HG03558 (cell line): ENCODE measurements at regions not wholly inside any gene's neighbourhood (a gene's known extent, or its start where the extent isn't known, plus 50 kb on each side); places are given as distances from the start of the nearest gene placed in this dataset.
A peak's percentile ranks its signal among the peaks of the same experiment; 100 is the strongest.
"Not testable (repeated sequence)": the region's sequence is repeated elsewhere in the genome, so short reads cannot be mapped to it uniquely, and the experiment has no call there.

ENCODE experiments used
- ATAC-seq: cut with Tn5 transposase; IDR thresholded peaks from one replicate; pipeline ENCODE4 v1.9.1; 2021; ENCODE audit warnings: moderate number of reproducible peaks; ENCODE audit not compliant: unreplicated experiment; ENCODE audit errors: extremely low read depth

DNA sequence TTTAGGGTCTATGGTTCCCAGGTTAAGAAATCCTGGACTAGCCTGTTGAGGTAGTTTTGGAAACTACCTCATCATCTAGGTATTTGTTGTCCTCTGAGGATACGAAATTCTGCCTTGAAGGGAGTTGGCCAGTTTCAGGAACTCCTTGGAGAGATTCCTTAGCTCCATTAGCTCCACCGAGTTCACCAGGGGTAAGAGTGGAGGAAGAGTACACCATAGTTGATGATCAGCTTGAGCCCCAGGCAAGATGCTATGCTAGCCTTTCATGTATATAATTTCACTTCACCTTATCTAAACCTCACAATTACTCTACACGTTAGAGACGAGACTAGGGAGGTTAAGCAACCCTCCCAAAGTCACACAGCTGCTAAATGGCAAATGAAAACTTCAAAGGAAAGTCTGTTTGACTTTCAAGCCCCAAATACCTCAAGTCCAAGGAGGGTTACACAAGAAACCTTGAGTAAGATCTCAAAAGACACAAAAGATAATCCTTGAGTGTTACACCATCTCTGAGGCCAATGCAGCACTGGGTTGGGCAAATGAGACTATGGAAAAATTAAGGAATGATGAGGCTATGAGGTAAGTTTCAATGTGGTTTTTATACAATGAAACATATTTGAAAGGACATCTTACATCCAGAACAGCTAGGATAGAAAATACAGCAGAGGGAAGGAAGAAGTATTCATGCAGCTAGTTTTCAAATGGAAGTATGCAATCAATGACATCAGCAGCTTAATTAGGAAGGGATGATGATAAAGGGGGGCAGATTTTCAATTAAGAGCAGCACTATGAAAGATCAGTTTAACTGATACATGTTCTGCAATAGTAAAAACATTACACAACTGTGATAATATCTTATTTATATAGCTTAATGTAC, 97.2 kb upstream of the KRAS start:
- no peak for ATAC-seq

DNA sequence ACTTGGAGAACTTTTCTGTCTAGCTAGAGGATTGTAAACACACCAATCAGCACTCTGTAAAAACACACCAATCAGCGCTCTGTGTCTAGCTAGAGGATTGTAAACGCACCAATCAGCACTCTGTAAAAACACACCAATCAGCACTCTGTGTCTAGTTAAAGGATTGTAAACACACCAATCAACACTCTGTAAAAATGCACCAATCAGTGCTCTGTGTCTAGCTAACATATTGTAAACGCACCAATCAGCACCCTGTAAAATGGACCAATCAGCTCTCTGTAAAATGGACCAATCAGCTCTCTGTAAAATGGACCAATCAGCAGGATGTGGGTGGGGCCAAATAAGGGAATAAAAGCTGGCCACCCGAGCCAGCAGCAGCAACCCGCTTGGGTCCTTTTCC, 91.1 kb upstream of the KRAS start:
- not testable (repeated sequence) for ATAC-seq

DNA sequence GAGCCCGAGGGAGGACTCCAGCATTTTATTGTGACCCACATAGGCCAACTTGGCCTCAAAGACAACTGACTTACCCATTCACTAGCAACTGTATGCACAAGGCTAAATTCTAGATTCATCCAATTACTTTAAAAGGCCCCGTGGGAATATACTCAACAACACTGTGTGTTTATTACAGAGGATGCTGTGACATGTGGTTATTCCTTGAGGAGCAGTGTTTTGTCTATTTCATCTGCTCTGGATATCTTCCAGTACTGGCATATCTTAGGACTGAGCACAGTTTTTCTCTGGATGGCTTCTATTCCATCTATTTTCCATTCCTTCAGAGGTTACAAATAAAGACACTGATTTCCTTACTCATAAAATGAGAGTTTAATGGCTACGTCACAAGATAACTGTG, 87.2 kb upstream of the KRAS start:
- ATAC-seq, result no peak

DNA sequence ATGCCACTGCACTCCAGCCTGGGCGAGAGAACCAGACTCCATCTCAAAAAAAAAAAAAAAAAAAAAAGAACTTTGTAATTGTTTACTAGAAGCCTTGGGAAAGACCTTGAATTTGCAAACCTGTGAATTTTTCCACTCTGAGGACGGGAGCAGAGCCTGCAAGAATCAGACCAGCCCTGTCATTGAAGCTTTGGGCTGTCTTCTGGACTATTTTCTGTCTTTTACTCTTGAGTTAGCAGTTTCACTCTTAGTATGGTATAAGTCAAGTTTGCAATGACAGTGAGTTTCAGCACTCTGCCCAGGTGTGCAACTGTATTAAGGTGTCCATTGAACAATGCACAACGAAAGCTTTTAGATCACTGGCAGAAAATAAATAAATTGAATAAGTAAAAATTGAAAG, 81.4 kb upstream of the KRAS start:
- peak; percentile 85 for ATAC-seq

DNA sequence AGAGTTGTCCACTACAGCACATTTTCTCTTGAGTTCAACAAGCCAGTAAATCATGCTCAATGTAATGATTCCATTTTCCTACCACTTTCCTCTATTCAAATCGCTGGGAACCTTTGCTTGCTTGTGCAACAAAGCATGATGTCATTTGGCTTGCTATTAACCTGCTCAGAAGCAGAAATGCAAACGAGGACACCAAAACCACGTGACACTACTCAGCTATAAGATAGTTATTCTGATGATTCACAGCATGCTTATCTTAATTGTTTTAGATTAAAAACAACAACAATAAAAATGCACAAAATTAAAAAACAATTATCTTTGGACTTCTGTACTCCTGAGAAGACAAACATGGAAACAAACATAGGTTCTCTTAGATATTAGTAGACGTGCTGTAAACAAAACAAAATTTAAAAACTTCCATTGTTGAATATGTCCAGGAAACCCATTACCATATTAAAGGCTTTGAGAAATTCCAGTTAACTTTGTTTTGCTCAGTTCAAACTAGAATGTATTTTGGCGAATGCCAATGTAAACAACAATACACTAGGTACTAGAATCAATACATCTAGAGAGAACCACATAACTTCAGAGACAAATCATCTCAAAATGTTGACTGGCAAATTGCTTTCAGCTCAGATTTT, 77.5 kb upstream of the KRAS start:
- no peak for ATAC-seq

DNA sequence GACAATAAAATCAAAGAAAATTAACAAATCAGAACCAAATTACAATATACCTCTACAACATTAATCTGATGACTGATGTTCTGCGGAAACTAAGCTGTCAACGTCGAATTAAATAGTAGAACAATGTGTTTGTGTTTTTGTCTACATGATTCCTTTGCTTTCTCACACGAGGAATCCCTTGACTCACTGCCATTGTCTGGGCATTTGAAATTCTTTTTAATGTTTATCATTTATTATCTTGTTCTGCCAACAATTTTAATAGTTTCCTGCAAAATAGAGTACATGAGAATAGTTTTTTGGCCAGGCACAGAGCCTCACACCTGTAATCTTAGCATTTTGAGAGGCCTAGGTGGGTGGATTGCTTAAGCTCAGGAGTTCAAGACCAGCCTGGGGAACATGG, 76.6 kb upstream of the KRAS start:
- no peak for ATAC-seq

DNA sequence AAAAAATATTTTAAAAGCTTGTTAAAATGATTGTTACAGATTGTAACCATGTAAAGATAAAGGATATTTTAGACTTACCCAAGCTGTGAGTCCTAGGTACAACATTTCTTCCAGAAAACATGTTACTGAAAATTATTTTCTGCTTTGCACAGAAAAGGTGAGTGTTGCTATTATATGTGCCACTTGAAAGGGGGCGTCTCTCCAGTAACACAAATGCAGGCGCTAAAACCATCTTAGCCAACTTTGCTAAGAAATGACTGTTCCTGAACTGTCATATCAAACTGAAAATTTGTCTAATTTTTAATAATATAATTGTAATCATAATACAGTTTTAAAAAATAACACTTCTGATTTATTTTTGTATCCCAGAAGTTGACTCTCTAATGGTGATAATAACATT, 75.6 kb upstream of the KRAS start:
- no peak for ATAC-seq

DNA sequence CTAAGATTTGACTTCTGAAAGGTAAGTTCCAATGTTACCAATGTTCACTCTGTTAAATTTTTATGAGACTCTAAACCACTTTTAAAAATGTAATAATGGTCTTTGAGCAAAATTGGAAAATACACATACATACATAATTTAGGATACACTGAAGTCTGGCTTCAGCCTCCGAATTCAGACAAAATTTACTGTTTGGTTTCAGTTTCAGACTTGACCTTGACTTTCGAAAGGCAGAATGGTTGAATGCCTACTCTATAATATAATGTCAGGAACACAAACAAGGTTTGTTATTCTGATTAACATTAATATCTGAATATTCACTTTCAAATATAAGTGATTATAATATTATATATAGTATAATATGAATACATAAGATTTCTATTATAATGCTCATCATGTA, 74.1 kb upstream of the KRAS start:
- ATAC-seq, result no peak

DNA sequence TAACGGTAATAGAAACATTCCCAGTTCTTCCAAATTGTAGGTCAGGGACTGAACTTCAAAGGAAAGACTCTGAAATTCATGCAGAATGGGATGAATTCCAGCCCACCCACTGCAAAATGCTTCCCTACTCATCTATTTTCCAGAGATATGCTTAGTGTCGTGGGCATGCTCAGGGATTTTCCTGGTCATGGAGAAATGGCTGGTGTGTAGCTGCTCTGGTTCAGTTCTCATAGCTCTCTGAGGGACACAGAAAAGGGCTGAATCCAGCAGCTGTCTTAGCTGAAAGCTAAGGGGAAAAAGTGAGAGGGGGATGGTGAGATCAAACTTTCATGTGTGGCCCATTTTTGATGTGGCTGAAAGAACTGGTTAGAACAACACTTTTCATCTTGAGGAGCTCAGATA, 72.9 kb upstream of the KRAS start:
- ATAC-seq, result no peak

DNA sequence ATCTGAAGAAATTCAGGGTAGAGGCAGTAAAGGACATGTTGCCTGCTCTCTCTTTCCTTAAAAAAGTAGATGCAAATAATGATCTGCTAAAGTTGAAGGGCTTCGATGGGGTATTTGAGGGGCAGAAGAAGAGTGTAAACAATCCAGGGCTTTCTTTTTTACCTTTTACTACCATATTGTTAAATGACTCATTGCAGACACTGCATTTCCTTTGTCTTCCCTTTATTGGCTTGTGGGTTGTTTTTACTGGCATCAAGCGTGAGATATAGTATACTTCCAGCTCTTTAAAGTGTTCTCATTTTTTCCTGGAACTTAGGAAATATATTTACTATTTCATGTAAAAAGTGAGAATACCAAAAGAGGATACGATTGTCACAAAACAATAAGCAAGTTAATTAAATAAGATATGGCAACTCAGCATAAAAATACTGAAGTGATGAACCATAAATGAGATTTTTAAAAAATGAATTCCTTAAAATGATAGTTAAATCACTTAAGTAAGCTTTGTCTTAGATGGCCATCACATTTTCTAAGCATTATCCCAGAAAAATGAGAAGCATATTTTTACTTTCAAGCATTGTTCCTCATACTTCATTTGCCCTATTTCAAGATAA, 72.3 kb upstream of the KRAS start:
- no peak for ATAC-seq

DNA sequence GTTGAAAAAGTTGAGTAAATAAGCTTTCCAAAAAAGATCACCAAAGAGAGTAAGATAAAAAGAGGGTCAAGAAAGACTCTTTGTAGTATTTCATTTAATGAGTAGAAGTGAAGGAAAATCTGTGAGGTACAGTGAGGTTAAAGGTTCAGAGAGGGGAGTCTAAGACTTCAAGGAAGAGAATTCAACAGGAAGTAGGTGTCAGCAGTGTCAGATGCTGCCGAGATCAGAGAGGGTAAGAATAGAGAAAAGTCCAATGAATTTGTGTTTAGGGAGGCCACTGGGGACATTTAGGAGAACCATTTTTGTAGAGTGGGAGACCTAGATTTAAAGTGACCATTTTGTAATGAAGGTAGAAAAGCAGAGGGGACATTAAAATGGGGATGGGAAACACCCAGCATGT, 71.6 kb upstream of the KRAS start:
- no peak for ATAC-seq

DNA sequence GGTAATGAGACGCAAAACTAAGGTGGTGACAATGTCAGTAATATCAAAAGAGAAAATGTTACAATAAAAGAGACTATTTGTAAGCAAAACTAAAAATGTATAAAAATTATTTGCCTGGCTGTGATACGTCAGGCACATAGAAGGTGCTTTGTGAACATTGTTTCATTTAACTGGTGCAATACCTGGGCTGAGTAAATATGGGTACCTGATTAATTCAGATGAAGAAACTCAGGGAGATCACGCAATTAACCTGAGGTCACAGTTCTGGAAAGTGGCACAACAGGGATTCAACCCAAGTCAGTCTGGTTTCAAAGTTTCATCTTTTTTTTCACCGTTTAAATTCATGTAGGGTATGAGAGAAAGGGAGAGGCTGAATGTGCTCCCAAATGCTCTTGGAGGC, 71.0 kb upstream of the KRAS start:
- ATAC-seq, result no peak

DNA sequence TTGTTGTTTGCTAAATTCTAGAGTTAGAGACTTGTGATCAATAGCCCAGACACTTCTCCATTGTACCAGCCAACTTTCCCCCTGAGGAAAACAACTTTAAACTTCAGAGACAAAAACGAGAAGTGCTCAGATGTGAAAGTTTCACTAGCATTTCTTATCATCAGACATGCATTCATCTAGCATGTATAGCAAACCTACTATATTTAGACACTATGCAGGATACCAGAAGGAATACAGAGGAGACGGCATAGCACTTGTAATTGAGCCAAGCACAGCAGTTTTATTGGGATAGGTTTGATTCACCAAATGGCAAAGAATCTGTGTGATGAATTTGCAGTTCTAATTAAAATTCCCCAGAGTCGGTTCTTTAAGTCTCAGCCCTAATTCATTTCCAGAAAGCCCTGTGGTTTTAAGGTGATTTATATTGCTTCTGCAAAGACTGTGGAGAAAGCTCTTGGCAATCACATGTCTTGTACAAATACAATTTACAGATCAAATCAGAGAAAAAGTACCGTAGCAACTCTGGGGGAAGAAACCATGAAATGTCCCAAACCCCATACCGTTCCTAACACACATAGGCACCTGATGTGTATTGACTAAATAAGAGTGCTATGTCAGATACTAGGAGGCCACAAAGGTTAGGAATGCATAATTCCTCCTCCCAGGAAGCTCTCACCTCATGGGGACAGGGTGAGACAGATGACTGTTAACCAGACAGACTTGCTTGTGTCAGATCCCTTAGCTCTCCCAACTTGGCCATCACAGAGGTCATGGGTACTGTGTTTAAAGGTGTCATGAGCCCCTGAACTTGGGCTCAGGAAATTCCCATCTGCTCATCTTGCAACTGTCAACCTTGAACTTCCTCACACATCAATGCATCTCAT, 69.6 kb upstream of the KRAS start:
- ATAC-seq, result peak; percentile 57

DNA sequence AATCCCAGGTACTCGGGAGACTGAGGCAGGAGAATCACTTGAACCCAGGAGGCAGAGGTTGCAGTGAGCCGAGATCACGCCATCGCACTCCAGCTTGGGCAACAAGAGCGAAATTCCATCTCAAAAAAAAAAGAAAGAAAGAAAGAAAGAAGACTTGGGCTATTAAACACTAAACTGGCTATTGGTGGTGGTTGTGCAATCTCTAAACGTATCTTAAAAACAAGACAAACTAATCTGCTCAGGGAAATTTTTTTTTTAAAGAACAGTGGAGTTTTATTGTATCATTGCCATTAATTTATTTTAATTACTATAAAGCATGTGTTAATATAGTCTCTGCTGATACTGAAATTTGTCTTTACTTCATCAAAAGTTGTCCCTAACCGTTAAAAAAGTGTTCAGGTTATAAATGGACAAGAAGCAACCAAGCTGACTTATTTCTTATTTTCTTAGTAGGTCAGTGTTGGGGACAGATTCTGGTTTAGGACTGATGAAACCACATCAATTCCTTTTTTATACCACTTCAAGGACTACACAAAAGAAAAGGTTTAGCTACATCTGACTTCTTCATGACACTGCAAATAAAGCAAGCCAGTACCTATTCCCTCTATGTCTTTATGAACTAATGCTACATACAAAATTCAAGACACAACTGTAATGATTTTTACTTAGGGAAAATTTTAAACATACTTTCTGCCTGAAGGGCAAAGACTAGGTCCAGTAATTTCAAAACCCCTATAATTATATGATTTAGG, 68.7 kb upstream of the KRAS start:
- no peak for ATAC-seq

DNA sequence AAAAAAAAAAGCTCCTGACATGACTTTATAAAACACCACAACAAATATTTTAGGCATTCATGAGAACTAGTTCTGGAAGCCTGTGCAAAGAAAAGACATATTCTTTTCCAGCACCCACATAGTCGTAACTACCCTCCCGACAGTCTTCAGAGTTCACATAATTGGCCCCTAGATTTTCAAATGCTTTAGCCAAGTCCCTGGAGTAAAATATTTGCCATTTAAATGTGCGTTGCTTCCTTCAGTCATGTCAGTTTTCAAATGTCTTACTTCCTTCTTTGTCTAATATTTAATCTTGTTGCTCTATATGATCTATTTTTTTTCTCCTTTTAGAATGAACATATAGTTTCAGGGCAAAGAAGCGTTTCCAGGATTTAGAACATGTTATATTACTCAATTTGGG, 66.8 kb upstream of the KRAS start:
- no peak for ATAC-seq

DNA sequence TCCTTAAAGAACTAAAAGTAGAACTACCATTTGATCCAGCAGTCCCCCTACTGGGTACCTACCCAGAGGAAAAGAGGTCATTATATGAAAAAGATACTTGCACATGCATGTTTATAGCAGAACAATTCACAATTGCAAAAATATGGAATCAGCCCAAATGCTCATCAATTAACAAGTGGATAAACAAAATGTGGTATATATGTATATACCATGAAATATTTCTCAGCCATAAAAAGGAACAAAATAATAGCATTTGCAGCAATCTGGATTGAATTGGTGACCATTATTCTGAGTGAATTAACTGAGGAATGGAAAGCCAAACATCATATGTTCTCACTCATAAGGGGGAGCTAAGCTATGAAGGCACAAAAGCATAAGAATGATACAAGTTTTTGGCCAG, 64.7 kb upstream of the KRAS start:
- no peak for ATAC-seq

DNA sequence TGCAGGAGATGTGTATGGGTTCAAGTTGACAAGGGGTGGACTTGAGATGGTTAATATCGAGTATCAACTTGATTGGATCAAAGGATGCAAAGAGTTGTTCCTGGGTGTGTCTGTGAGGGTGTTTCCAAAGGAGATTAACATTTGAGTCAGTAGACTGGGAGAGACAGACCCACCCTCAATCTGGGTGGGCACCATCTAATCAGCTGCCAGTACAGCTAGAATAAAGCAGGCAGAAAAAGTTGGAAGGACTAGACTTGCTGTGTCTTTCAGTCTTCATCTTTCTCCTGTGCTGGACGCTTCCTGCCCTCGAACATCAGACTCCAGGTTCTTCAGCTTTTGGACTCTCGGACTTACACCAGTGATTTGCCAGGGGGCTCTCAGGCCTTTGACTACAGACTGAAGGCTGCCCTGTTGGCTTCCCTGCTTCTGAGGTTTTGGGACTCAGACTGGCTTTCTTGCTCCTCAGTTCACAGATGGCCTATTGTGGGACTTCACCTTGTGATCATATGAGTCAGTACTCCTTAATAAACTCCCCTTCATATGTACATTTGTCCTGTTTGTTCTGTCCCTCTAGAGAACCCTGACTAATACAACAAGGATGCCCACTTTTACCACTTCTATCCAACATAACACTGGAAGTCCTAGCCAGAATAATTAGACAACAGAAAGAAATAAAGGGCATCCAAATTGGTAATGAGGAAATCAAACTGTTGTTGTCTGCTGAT, 62.7 kb upstream of the KRAS start:
- ATAC-seq, result not testable (repeated sequence)

DNA sequence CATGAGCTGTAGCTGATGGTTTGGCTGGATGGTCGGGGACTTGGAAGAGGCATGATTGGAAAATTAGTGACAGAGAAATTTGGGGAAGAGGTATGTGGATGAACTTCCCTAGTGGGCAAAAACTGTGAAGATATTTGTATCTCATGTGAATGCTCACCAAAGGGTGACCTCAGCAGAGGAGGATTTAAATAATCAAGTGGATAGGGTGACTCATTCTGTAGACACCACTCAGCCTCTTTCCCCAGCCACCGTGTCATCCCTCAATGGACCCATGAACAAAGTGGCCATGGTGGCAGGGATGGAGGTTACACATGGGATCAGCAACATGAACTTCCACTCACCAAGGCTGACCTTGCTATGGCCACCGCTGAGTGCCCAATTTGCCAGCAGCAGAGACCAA, 60.8 kb upstream of the KRAS start:
- ATAC-seq, result no peak

DNA sequence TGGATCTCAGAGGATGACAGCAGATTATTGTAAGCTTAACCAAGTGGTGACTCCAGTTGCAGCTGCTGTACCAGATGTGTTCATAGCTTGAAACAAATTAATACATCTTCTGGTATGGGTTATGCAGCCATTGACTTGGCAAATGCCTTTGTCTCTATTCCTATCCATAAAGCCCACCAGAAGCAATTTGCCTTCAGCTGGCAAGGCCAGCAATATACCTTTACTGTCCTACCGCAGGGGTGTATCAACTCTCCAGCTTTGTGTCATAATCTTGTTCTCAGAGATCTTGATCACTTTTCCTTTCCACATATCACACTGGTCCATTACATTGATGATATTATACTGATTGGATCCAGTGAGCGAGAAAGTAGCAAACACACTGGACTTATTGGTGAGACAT, 59.3 kb upstream of the KRAS start:
- ATAC-seq, result not testable (repeated sequence)
